ENCODE measurements at regions not wholly inside any gene's neighbourhood (a gene's known extent, or its start where the extent isn't known, plus 50 kb on each side); places are given as distances from the start of the nearest gene placed in this dataset.

- Histone ChIP-seq H3K9me3 (ENCODE audit: control insufficient read depth, low read depth, low read length) (no peaks in the 10 kb centered on the region), H2AFZ (ENCODE audit: control insufficient read depth, low read length) (no peak overlapping the region), H3K27me3 (ENCODE audit: control insufficient read depth, extremely low read depth, insufficient read depth, low read length) (no peaks in the 10 kb centered on the region)
Observed at GRCh38 chr17:79545251-79546005, 65.4 kb downstream of the RBFOX3 start.

GRCh38 chr17:79544142-79544914, 66.5 kb downstream of the RBFOX3 start:
- FAIRE-seq, result no peak
- H3K4me1 ChIP-seq (ENCODE audit: control insufficient read depth, extremely low read depth, insufficient read depth, low read length), result no peaks in the 10 kb centered on the region
- no peak for DNase-seq (ENCODE audit: low read depth, low spot score)
- H3K9me1 ChIP-seq (ENCODE audit: control insufficient read depth, extremely low read depth, insufficient read depth, low read length), result no peaks in the 10 kb centered on the region
- H4K20me1 ChIP-seq (ENCODE audit: control insufficient read depth, extremely low read depth, insufficient read depth, low read length), result no peaks in the 10 kb centered on the region
- no peaks in the 10 kb centered on the region for H3K36me3 ChIP-seq (ENCODE audit: control insufficient read depth in 2 of 2, extremely low read depth in 1 of 2, insufficient read depth in 2 of 2, low read length in 2 of 2)
- H3K9ac ChIP-seq (ENCODE audit: control insufficient read depth, extremely low read depth, insufficient read depth, low read length), result no peak overlapping the region
- H3K9me3 ChIP-seq (ENCODE audit: control insufficient read depth, low read depth, low read length), result no peaks in the 10 kb centered on the region
- H3K4me2 ChIP-seq (ENCODE audit: control insufficient read depth, extremely low read depth, insufficient read depth, low read depth, low read length), result no peak overlapping the region
- no peak for TF ChIP-seq CTCF (optimal IDR thresholded peaks at IDR 0.05 in 1 of 3, IDR thresholded peaks at IDR 0.05 in 1 of 3, conservative IDR thresholded peaks at IDR 0.05 in 1 of 3; ENCODE audit: extremely low read depth in 1 of 3, insufficient read depth in 2 of 3, low read length in 3 of 3)
- TF ChIP-seq EZH2 (IDR thresholded peaks at IDR 0.05; ENCODE audit: low read length), result no peak
- H3K27ac ChIP-seq (ENCODE audit: control insufficient read depth, insufficient read depth, low read length), result no peak overlapping the region
- dilution Hi-C loops (cut with MboI; ENCODE audit: extremely low pct_ligation_motif_present, low sequenced_read_pairs), result no loop called here
- H3K79me2 ChIP-seq (ENCODE audit: control insufficient read depth, insufficient read depth, low read length), result no peaks in the 10 kb centered on the region
- no peak overlapping the region for H3K4me3 ChIP-seq (ENCODE audit: control insufficient read depth in 2 of 3, extremely low read depth in 1 of 3, insufficient read depth in 2 of 3, low read depth in 1 of 3, low read length in 3 of 3)
- no peak overlapping the region for H2AFZ ChIP-seq (ENCODE audit: control insufficient read depth, low read length)
- H3K27me3 ChIP-seq (ENCODE audit: control insufficient read depth, extremely low read depth, insufficient read depth, low read length), result no peaks in the 10 kb centered on the region

More at GRCh38 chr17:79545251-79546005, 65.4 kb downstream of the RBFOX3 start:
- Histone ChIP-seq H3K9ac (ENCODE audit: control insufficient read depth, extremely low read depth, insufficient read depth, low read length) (no peak overlapping the region), H3K27ac (ENCODE audit: control insufficient read depth, insufficient read depth, low read length) (no peak overlapping the region), H3K79me2 (ENCODE audit: control insufficient read depth, insufficient read depth, low read length) (no peaks in the 10 kb centered on the region), H3K4me3 (ENCODE audit: control insufficient read depth in 2 of 3, extremely low read depth in 1 of 3, insufficient read depth in 2 of 3, low read depth in 1 of 3, low read length in 3 of 3) (no peak overlapping the region), H4K20me1 (ENCODE audit: control insufficient read depth, extremely low read depth, insufficient read depth, low read length) (no peaks in the 10 kb centered on the region), H3K9me1 (ENCODE audit: control insufficient read depth, extremely low read depth, insufficient read depth, low read length) (no peaks in the 10 kb centered on the region), H3K4me1 (ENCODE audit: control insufficient read depth, extremely low read depth, insufficient read depth, low read length) (no peaks in the 10 kb centered on the region), H3K4me2 (ENCODE audit: control insufficient read depth, extremely low read depth, insufficient read depth, low read depth, low read length) (no peak overlapping the region), H3K36me3 (ENCODE audit: control insufficient read depth in 2 of 2, extremely low read depth in 1 of 2, insufficient read depth in 2 of 2, low read length in 2 of 2) (no peaks in the 10 kb centered on the region)
- dilution Hi-C loops (cut with MboI; ENCODE audit: extremely low pct_ligation_motif_present, low sequenced_read_pairs), result no loop called here
- FAIRE-seq, result no peak
- DNase-seq (ENCODE audit: low read depth, low spot score), result no peak
- TF ChIP-seq EZH2 (IDR thresholded peaks at IDR 0.05; ENCODE audit: low read length) (no peak), CTCF (optimal IDR thresholded peaks at IDR 0.05 in 1 of 3, IDR thresholded peaks at IDR 0.05 in 1 of 3, conservative IDR thresholded peaks at IDR 0.05 in 1 of 3; ENCODE audit: extremely low read depth in 1 of 3, insufficient read depth in 2 of 3, low read length in 3 of 3) (no peak)

All from keratinocyte (primary cell).